NK-92 (cell line): ENCODE measurements at regions not wholly inside any gene's neighbourhood (a gene's known extent, or its start where the extent isn't known, plus 50 kb on each side); places are given as distances from the start of the nearest gene placed in this dataset.

ENCODE experiments used
- DNase-seq: peaks from one replicate; lab custom pipeline; 2025; ENCODE audit not compliant: unreplicated experiment; lab: John Stamatoyannopoulos, UW

GRCh38 chr7:25864511-25864910 is 287.5 kb upstream of the NFE2L3 start:
- DNase-seq: no peak

GRCh38 chr7:25864943-25865751 is 286.9 kb upstream of the NFE2L3 start:
- no peak for DNase-seq

- no peak for DNase-seq
These were observed 283.5 kb upstream of the NFE2L3 start for GRCh38 chr7:25868509-25868908.

- DNase-seq: no peak
These were observed 281.4 kb upstream of the NFE2L3 start for GRCh38 chr7:25870574-25870973.

- no peak for DNase-seq
These were observed 275.9 kb upstream of the NFE2L3 start for GRCh38 chr7:25876092-25876491.

- DNase-seq: no peak
These were observed 273.9 kb upstream of the NFE2L3 start for GRCh38 chr7:25877802-25878789.

GRCh38 chr7:25879799-25880198 is 272.2 kb upstream of the NFE2L3 start:
- DNase-seq: no peak

GRCh38 chr7:25881317-25882037 is 270.5 kb upstream of the NFE2L3 start:
- no peak for DNase-seq

GRCh38 chr7:25882151-25882773 is 269.7 kb upstream of the NFE2L3 start:
- no peak for DNase-seq

- no peak for DNase-seq
These were observed 267.7 kb upstream of the NFE2L3 start for GRCh38 chr7:25884265-25884828.

- DNase-seq: no peak
These were observed 266.9 kb upstream of the NFE2L3 start for GRCh38 chr7:25885057-25885576.

- no peak for DNase-seq
These were observed 265.4 kb upstream of the NFE2L3 start for GRCh38 chr7:25886387-25887240.

- DNase-seq: no peak
These were observed 264.7 kb upstream of the NFE2L3 start for GRCh38 chr7:25887266-25887665.

- DNase-seq: no peak
These were observed 264.0 kb upstream of the NFE2L3 start for GRCh38 chr7:25887795-25888559.

GRCh38 chr7:25889765-25890164 is 262.2 kb upstream of the NFE2L3 start:
- no peak for DNase-seq

GRCh38 chr7:25891591-25891990 is 260.4 kb upstream of the NFE2L3 start:
- no peak for DNase-seq

- no peak for DNase-seq
These were observed 258.6 kb upstream of the NFE2L3 start for GRCh38 chr7:25893436-25893835.
